Uterus (tissue), 2 donors: ENCODE measurements at regions not wholly inside any gene's neighbourhood (a gene's known extent, or its start where the extent isn't known, plus 50 kb on each side); places are given as distances from the start of the nearest gene placed in this dataset.

Experiments used
- POLR2A ChIP-seq, 2 donors: fragments of 450-650 bp; IDR thresholded peaks; one replicate each; pipeline ENCODE4 v1.6.1; 2016; ENCODE audit warnings: antibody characterized with exemption in 2 of 2, mild to moderate bottlenecking in 1 of 2, moderate library complexity in 1 of 2
- TF ChIP-seq, protein P1 (sequence below), 4 experiments: fragments of 200-600 bp in 2 of 4; fragments of 450-650 bp in 2 of 4; sonication (generic) in 2 of 4; IDR thresholded peaks; one replicate each; pipeline ENCODE4 v1.5.1; 2016 to 2019; ENCODE audit warnings: antibody characterized with exemption in 4 of 4, mild to moderate bottlenecking in 2 of 4, moderate library complexity in 1 of 4

DNA sequence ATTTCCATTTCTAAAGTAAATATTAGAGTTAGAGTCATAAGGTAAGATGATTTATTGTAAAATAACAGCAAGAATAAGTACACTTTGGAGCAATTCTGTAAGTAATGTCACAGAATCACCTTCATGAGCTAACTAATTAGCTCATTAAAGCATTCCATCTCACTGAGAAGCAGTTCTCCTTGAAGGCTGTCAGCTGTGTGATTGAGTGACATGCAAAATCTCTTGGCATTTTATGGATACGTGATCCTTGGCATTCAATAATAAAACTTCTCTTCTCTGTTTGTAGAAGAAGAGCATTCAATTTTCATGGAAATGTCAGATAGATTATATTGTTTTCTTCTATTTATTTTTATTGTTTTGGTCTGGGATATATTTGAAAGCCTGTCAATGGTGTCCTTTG, 1389.3 kb downstream of the GATA3 start:
- TF ChIP-seq, protein P1, sequence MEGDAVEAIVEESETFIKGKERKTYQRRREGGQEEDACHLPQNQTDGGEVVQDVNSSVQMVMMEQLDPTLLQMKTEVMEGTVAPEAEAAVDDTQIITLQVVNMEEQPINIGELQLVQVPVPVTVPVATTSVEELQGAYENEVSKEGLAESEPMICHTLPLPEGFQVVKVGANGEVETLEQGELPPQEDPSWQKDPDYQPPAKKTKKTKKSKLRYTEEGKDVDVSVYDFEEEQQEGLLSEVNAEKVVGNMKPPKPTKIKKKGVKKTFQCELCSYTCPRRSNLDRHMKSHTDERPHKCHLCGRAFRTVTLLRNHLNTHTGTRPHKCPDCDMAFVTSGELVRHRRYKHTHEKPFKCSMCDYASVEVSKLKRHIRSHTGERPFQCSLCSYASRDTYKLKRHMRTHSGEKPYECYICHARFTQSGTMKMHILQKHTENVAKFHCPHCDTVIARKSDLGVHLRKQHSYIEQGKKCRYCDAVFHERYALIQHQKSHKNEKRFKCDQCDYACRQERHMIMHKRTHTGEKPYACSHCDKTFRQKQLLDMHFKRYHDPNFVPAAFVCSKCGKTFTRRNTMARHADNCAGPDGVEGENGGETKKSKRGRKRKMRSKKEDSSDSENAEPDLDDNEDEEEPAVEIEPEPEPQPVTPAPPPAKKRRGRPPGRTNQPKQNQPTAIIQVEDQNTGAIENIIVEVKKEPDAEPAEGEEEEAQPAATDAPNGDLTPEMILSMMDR (IDR thresholded peaks at IDR 0.05) = no peak
- TF ChIP-seq POLR2A (IDR thresholded peaks at IDR 0.05) = no peak
